Skin epidermis (tissue), 12 donors: ENCODE measurements at regions not wholly inside any gene's neighbourhood (a gene's known extent, or its start where the extent isn't known, plus 50 kb on each side); places are given as distances from the start of the nearest gene placed in this dataset.

Experiments
- H3K27ac ChIP-seq, 21 experiments: fragments of 200-600 bp; sonication (generic) in 11 of 21; one replicate each; pipeline ENCODE4 v1.5.0; 2020; ENCODE audit warnings: mild to moderate bottlenecking in 3 of 21, inconsistent platforms in 2 of 21, moderate library complexity in 2 of 21
- H3K4me3 ChIP-seq, 7 experiments: fragments of 200-600 bp; sonication (generic) in 2 of 7; one replicate each; pipeline ENCODE4 v1.5.0; 2020; ENCODE audit warnings: inconsistent platforms in 2 of 7, mild to moderate bottlenecking in 2 of 7, moderate library complexity in 1 of 7

DNA sequence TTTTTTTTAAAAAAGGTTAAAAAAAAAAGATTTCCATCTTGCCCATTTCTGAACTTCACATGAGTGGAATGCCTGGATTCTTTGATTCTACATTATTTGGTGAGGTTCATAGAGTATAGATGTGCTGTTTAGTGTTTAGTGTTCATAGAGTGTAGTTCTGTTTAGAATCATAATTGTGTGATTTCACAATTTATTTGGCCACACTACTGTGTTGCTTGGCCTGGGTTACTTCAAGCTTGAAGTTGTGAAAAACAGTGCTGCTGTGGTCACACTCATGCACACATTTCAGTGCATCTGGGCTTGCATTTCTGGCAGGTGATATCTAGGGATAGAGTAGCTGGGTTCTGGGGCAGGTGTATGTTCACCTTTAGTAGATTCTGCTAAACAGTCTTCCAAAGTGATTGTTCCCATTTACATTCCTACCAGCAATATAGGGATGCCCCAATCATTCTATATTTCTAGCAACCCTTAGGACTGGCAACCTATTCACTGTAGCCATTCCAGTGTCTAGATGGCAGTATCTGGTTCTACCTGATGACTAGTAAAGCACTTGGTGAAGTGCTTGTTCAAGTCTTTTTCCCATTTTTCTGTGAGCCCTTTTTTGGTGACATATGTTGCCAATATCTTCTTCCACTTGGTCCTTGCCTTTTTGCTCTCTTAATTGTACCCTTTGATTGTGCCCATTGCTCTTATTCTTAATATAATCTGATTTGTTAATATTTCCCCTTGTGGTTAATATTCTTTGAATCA lies 50.6 kb upstream of the RBFOX3 start:
- H3K4me3 ChIP-seq, result no peak overlapping the region
- H3K27ac ChIP-seq, result no peak overlapping the region
